ENCODE measurements at regions not wholly inside any gene's neighbourhood (a gene's known extent, or its start where the extent isn't known, plus 50 kb on each side); places are given as distances from the start of the nearest gene placed in this dataset.

DNA sequence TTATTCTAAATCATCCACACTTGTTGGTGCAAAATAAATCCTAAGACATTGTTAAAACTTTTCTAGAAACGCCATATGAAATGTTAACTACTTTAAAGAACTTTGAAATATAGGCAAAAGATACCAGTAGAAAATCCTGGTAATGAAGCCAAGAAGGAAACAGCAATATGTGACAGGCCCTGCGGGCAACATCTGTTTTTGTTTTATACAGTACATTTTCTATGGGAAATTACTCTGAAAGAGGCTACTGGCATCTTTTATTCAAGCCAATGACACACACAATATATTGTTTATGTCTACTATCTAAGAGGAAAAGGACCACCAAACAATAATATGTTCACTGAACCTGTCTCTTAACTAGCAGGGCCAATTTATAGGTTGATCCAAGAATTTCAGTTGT, 829.7 kb downstream of the PCDH17 start:
- TF ChIP-seq, protein P1, sequence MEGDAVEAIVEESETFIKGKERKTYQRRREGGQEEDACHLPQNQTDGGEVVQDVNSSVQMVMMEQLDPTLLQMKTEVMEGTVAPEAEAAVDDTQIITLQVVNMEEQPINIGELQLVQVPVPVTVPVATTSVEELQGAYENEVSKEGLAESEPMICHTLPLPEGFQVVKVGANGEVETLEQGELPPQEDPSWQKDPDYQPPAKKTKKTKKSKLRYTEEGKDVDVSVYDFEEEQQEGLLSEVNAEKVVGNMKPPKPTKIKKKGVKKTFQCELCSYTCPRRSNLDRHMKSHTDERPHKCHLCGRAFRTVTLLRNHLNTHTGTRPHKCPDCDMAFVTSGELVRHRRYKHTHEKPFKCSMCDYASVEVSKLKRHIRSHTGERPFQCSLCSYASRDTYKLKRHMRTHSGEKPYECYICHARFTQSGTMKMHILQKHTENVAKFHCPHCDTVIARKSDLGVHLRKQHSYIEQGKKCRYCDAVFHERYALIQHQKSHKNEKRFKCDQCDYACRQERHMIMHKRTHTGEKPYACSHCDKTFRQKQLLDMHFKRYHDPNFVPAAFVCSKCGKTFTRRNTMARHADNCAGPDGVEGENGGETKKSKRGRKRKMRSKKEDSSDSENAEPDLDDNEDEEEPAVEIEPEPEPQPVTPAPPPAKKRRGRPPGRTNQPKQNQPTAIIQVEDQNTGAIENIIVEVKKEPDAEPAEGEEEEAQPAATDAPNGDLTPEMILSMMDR (IDR thresholded peaks at IDR 0.05; ENCODE audit: low read depth, low read length, poor library complexity, severe bottlenecking), result no peak
- no peak for TF ChIP-seq EZH2phosphoT487 (IDR thresholded peaks at IDR 0.05; ENCODE audit: borderline replicate concordance, low read length)
- no peaks in the 10 kb centered on the region for H3F3A ChIP-seq (ENCODE audit: control insufficient read depth, insufficient read depth)
- no peaks in the 10 kb centered on the region for H3K36me3 ChIP-seq (ENCODE audit: control insufficient read depth, low read length)
- no peaks in the 10 kb centered on the region for H3K9me3 ChIP-seq (ENCODE audit: control insufficient read depth, insufficient read depth, low read length)
- H3K79me2 ChIP-seq (ENCODE audit: control insufficient read depth, low read length), result no peaks in the 10 kb centered on the region
- H3K27ac ChIP-seq (ENCODE audit: low read depth, low read length), result no peak overlapping the region
- no peaks in the 10 kb centered on the region for H3K27me3 ChIP-seq (ENCODE audit: control insufficient read depth, low read length)
- H3K4me3 ChIP-seq (ENCODE audit: low read length), result no peak overlapping the region
- H4K20me1 ChIP-seq (ENCODE audit: control insufficient read depth, insufficient read depth, low read depth, low read length), result no peaks in the 10 kb centered on the region
- no peaks in the 10 kb centered on the region for H3K9me2 ChIP-seq (replicated peaks; ENCODE audit: control insufficient read depth, low read length)
- H3K4me1 ChIP-seq (ENCODE audit: control insufficient read depth, low read length), result no peaks in the 10 kb centered on the region
- H3K4me2 ChIP-seq (ENCODE audit: low read length), result no peak overlapping the region

DNA sequence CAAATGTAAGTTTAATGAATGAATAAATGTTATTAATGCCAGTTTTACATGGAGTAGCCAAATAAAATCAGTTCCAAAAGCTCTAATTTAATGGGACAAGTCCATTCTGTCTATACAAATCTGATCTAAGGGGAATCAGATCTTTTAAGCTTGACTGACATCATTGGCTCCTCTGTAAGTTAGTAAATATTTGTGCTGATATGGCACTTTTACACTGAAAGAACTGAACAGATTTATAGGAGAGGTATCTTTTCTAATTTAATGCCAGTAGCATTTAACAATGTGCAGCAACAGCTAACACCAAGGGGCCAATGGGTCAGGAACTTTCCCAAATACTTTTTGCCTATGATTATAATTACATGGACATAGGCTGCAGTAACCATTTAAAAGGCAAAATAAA, 832.3 kb downstream of the PCDH17 start:
- H3K27ac ChIP-seq (ENCODE audit: low read depth, low read length), result no peak overlapping the region
- no peaks in the 10 kb centered on the region for H3K9me3 ChIP-seq (ENCODE audit: control insufficient read depth, insufficient read depth, low read length)
- H3K4me2 ChIP-seq (ENCODE audit: low read length), result no peak overlapping the region
- no peaks in the 10 kb centered on the region for H4K20me1 ChIP-seq (ENCODE audit: control insufficient read depth, insufficient read depth, low read depth, low read length)
- H3K9me2 ChIP-seq (replicated peaks; ENCODE audit: control insufficient read depth, low read length), result no peaks in the 10 kb centered on the region
- no peaks in the 10 kb centered on the region for H3F3A ChIP-seq (ENCODE audit: control insufficient read depth, insufficient read depth)
- no peaks in the 10 kb centered on the region for H3K36me3 ChIP-seq (ENCODE audit: control insufficient read depth, low read length)
- no peak for TF ChIP-seq EZH2phosphoT487 (IDR thresholded peaks at IDR 0.05; ENCODE audit: borderline replicate concordance, low read length)
- TF ChIP-seq, protein P1 (IDR thresholded peaks at IDR 0.05; ENCODE audit: low read depth, low read length, poor library complexity, severe bottlenecking), result no peak
- H3K4me1 ChIP-seq (ENCODE audit: control insufficient read depth, low read length), result no peaks in the 10 kb centered on the region
- H3K79me2 ChIP-seq (ENCODE audit: control insufficient read depth, low read length), result no peaks in the 10 kb centered on the region
- H3K27me3 ChIP-seq (ENCODE audit: control insufficient read depth, low read length), result no peaks in the 10 kb centered on the region
- no peak overlapping the region for H3K4me3 ChIP-seq (ENCODE audit: low read length)

DNA sequence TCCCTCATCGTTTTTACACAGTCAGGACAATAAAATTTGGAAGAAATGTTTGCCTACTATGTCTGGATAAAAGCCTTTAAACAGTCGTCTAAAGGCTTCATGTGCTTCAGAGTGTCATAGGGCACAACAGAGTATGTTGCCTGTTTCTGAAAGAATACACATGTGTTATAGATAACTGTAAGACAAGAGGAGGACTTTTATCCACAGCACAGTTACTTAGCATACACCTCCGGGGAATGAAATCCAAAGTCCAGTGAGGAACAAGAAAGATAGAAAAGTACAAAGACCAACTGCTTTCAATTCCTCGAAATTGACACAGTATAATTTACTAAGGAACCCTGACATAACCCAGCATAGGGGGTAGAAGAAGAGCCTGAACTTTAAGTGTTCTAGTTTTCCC, 835.6 kb downstream of the PCDH17 start:
- no peaks in the 10 kb centered on the region for H3K79me2 ChIP-seq (ENCODE audit: control insufficient read depth, low read length)
- H3K4me2 ChIP-seq (ENCODE audit: low read length), result no peak overlapping the region
- H3K27ac ChIP-seq (ENCODE audit: low read depth, low read length), result no peak overlapping the region
- H3K4me1 ChIP-seq (ENCODE audit: control insufficient read depth, low read length), result no peaks in the 10 kb centered on the region
- H4K20me1 ChIP-seq (ENCODE audit: control insufficient read depth, insufficient read depth, low read depth, low read length), result no peaks in the 10 kb centered on the region
- H3F3A ChIP-seq (ENCODE audit: control insufficient read depth, insufficient read depth), result no peaks in the 10 kb centered on the region
- H3K27me3 ChIP-seq (ENCODE audit: control insufficient read depth, low read length), result no peaks in the 10 kb centered on the region
- TF ChIP-seq EZH2phosphoT487 (IDR thresholded peaks at IDR 0.05; ENCODE audit: borderline replicate concordance, low read length), result no peak
- TF ChIP-seq, protein P1 (IDR thresholded peaks at IDR 0.05; ENCODE audit: low read depth, low read length, poor library complexity, severe bottlenecking), result no peak
- H3K9me2 ChIP-seq (replicated peaks; ENCODE audit: control insufficient read depth, low read length), result no peaks in the 10 kb centered on the region
- no peak overlapping the region for H3K4me3 ChIP-seq (ENCODE audit: low read length)
- H3K9me3 ChIP-seq (ENCODE audit: control insufficient read depth, insufficient read depth, low read length), result no peaks in the 10 kb centered on the region
- H3K36me3 ChIP-seq (ENCODE audit: control insufficient read depth, low read length), result no peaks in the 10 kb centered on the region

DNA sequence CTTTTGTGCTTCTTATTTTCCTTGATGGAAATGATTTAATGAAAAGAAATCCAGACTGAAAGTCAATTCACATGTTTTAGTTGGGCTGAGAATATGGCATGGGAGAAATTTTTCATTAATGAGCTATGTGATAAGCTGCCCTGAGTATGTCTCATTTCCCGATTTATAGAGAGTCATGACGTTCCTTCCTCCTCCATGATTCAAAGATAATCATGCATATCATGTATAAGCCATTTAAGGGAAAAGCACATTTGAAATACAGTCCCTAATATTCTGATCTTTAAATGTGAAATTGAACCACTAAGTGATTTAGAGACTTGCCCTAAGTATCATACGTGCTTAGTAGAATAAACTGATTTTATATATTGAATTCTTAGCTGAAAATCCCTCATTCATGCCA, 840.9 kb downstream of the PCDH17 start:
- no peaks in the 10 kb centered on the region for H3K36me3 ChIP-seq (ENCODE audit: control insufficient read depth, low read length)
- H3K4me3 ChIP-seq (ENCODE audit: low read length), result no peak overlapping the region
- no peaks in the 10 kb centered on the region for H3F3A ChIP-seq (ENCODE audit: control insufficient read depth, insufficient read depth)
- no peaks in the 10 kb centered on the region for H3K27me3 ChIP-seq (ENCODE audit: control insufficient read depth, low read length)
- no peaks in the 10 kb centered on the region for H3K4me1 ChIP-seq (ENCODE audit: control insufficient read depth, low read length)
- H3K9me2 ChIP-seq (replicated peaks; ENCODE audit: control insufficient read depth, low read length), result no peaks in the 10 kb centered on the region
- H4K20me1 ChIP-seq (ENCODE audit: control insufficient read depth, insufficient read depth, low read depth, low read length), result no peaks in the 10 kb centered on the region
- no peak for TF ChIP-seq EZH2phosphoT487 (IDR thresholded peaks at IDR 0.05; ENCODE audit: borderline replicate concordance, low read length)
- TF ChIP-seq, protein P1 (IDR thresholded peaks at IDR 0.05; ENCODE audit: low read depth, low read length, poor library complexity, severe bottlenecking), result no peak
- no peaks in the 10 kb centered on the region for H3K9me3 ChIP-seq (ENCODE audit: control insufficient read depth, insufficient read depth, low read length)
- no peak overlapping the region for H3K27ac ChIP-seq (ENCODE audit: low read depth, low read length)
- H3K79me2 ChIP-seq (ENCODE audit: control insufficient read depth, low read length), result no peaks in the 10 kb centered on the region
- no peak overlapping the region for H3K4me2 ChIP-seq (ENCODE audit: low read length)

All from DOHH2 (cell line).